HepG2 (cell line): ENCODE measurements at regions not wholly inside any gene's neighbourhood (a gene's known extent, or its start where the extent isn't known, plus 50 kb on each side); places are given as distances from the start of the nearest gene placed in this dataset.
A peak's percentile ranks its signal among the peaks of the same experiment; 100 is the strongest.

Experiments used
- ATF1 ChIP-seq: IDR thresholded peaks from 2 replicates; pipeline ENCODE4 v1.6.1; 2016; ENCODE audit warnings: mild to moderate bottlenecking, control low read depth
- ATF2 ChIP-seq: sonication (generic); formaldehyde crosslinking; IDR thresholded peaks from 2 replicates; pipeline ENCODE4 v1.4.0; 2020; ENCODE audit warnings: missing genetic modification reagents
- ATF7-NPFF ChIP-seq: sonication (generic); formaldehyde crosslinking; IDR thresholded peaks from 2 replicates; pipeline ENCODE4 v1.8.1; 2023; ENCODE audit warnings: mild to moderate bottlenecking, low read depth, missing genetic modification reagents, moderate library complexity
- ESRRA ChIP-seq: sonication (generic); formaldehyde crosslinking; IDR thresholded peaks from 2 replicates; pipeline ENCODE4 v1.5.1; 2020; ENCODE audit warnings: mild to moderate bottlenecking, low read depth, missing genetic modification reagents
- IRF1 ChIP-seq: sonication (generic); formaldehyde crosslinking; IDR thresholded peaks from 2 replicates; pipeline ENCODE4 v1.4.0; 2020; ENCODE audit warnings: low read depth, mild to moderate bottlenecking, missing genetic modification reagents
- ISL2 ChIP-seq: sonication (generic); formaldehyde crosslinking; IDR thresholded peaks from 2 replicates; pipeline ENCODE4 v1.5.0; 2020; ENCODE audit warnings: missing genetic modification reagents
- MBD4 ChIP-seq: IDR thresholded peaks from 2 replicates; pipeline ENCODE4 v1.6.1; 2012; ENCODE audit warnings: low read length, inconsistent platforms, borderline replicate concordance
- MIXL1 ChIP-seq: IDR thresholded peaks from 2 replicates; pipeline ENCODE4 v1.6.1; 2016
- MLX ChIP-seq: IDR thresholded peaks from 2 replicates; pipeline ENCODE4 v1.6.1; 2016
- PCBP2 ChIP-seq: fragments of 200-400 bp; formaldehyde crosslinking; optimal IDR thresholded peaks from 2 replicates; pipeline ENCODE3; 2018; ENCODE audit warnings: low read length, low read depth; ENCODE audit not compliant: poor library complexity, severe bottlenecking
- RARG ChIP-seq: sonication (generic); formaldehyde crosslinking; IDR thresholded peaks from 2 replicates; pipeline ENCODE4 v1.4.0; 2020; ENCODE audit warnings: low read depth, mild to moderate bottlenecking, missing genetic modification reagents
- SETDB1 ChIP-seq: sonication (generic); formaldehyde crosslinking; IDR thresholded peaks from 2 replicates; pipeline ENCODE4 v1.5.1; 2020; ENCODE audit warnings: missing genetic modification reagents, mild to moderate bottlenecking, borderline replicate concordance
- SP4 ChIP-seq: sonication (generic); formaldehyde crosslinking; IDR thresholded peaks from 2 replicates; pipeline ENCODE4 v1.8.1; 2023; ENCODE audit warnings: mild to moderate bottlenecking, missing genetic modification reagents
- SSRP1 ChIP-seq: IDR thresholded peaks from 2 replicates; pipeline ENCODE4 v1.6.1; 2016; ENCODE audit warnings: control low read depth
- TCF12 ChIP-seq, 2 experiments: fragments of 450-650 bp in 1 of 2; sonication (generic) in 1 of 2; formaldehyde crosslinking in 1 of 2; IDR thresholded peaks; 2 replicates each; pipeline versions ENCODE4 v1.6.1 to v1.8.0; 2017 to 2022; ENCODE audit warnings: antibody characterized with exemption in 1 of 2, mild to moderate bottlenecking in 1 of 2, missing genetic modification reagents in 1 of 2, moderate library complexity in 1 of 2
- ZFX ChIP-seq: sonication (generic); formaldehyde crosslinking; IDR thresholded peaks from 2 replicates; pipeline ENCODE4 v1.4.0; 2020; ENCODE audit warnings: mild to moderate bottlenecking, low read depth, missing genetic modification reagents, moderate library complexity
- ZMYM2 ChIP-seq: sonication (generic); formaldehyde crosslinking; IDR thresholded peaks from 2 replicates; pipeline ENCODE4 v1.8.0; 2022; ENCODE audit warnings: mild to moderate bottlenecking, missing genetic modification reagents
- ZNF331 ChIP-seq: sonication (generic); formaldehyde crosslinking; IDR thresholded peaks from 2 replicates; pipeline ENCODE4 v1.4.0; 2020; ENCODE audit warnings: missing genetic modification reagents
- ZNF629 ChIP-seq: sonication (generic); formaldehyde crosslinking; conservative IDR thresholded peaks from 2 replicates; pipeline ENCODE4 v1.5.0; 2020; ENCODE audit warnings: missing genetic modification reagents
- ZSCAN21 ChIP-seq: sonication (generic); formaldehyde crosslinking; IDR thresholded peaks from 2 replicates; pipeline ENCODE4 v1.8.0; 2022; ENCODE audit warnings: mild to moderate bottlenecking, missing genetic modification reagents, moderate library complexity, borderline replicate concordance
- ZSCAN29 ChIP-seq: sonication (generic); formaldehyde crosslinking; conservative IDR thresholded peaks from 2 replicates; pipeline ENCODE4 v1.4.0; 2020; ENCODE audit warnings: mild to moderate bottlenecking, missing genetic modification reagents
- TF ChIP-seq, protein P1 (sequence below): sonication (generic); formaldehyde crosslinking; IDR thresholded peaks from 2 replicates; pipeline ENCODE4 v1.4.0; 2020; ENCODE audit warnings: missing genetic modification reagents, low read depth, mild to moderate bottlenecking, borderline replicate concordance
- TF ChIP-seq, protein P2 (sequence below): sonication (generic); formaldehyde crosslinking; IDR thresholded peaks from 2 replicates; pipeline ENCODE4 v1.5.1; 2020; ENCODE audit warnings: mild to moderate bottlenecking, missing genetic modification reagents, moderate library complexity
- TF ChIP-seq, protein P3 (sequence below): sonication (generic); formaldehyde crosslinking; IDR thresholded peaks from 2 replicates; pipeline ENCODE4 v1.4.0; 2020; ENCODE audit warnings: missing genetic modification reagents

DNA sequence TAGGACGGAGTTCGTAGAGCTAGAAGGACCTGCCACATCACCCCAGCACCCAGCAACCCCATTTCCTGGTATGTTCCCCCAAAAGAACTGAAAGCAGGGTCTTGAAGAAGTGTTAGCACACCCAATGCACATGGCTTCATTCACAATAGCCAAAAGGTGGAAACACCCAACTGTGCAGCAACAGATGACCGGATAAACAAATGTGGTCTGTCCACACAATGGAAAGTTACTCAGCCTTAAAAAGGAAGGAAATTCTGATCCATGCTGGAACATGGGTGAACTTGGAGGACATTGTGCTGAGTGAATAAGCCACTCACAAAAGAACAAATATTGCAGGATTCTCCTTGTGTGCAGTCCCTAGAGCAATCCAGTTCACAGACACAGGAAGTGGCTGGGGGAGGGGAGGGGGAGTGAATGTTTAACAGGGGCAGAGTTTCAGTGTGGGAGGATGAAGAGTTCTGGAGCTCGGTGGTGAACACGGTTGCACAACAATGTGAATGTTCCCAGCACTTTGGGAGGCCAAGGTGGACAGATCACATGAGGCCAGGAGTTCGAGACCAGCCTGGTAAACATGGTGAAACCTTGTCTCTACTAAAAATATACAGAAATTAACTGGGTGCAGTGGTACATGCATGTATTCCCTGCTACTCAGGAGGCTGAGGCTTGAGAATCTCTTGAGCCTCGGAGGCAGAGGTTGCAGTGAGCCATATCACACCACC, 157.5 kb downstream of the NUP210 start (continued):
- TF ChIP-seq, protein P1, sequence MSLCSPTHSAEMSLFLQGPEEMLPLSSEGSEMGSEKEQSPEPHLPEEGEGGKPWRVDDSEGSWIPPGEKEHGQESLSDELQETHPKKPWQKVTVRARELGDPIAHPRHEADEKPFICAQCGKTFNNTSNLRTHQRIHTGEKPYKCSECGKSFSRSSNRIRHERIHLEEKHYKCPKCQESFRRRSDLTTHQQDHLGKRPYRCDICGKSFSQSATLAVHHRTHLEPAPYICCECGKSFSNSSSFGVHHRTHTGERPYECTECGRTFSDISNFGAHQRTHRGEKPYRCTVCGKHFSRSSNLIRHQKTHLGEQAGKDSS: peak; percentile 96
- TF ChIP-seq MLX (CRISPR knock-in tag): peak; percentile 85
- peak; percentile 98 for TF ChIP-seq ZSCAN29
- peak; percentile 73; the same call in 1 of the 2 replicates for TF ChIP-seq MBD4
- TF ChIP-seq SP4 (CRISPR knock-in tag): peak; percentile 60
- peak; percentile 97 for TF ChIP-seq ZSCAN21 (CRISPR knock-in tag)
- TF ChIP-seq ZNF629 (CRISPR knock-in tag): peak; percentile 71
- TF ChIP-seq ZFX (CRISPR knock-in tag): peak; percentile 71
- peak; percentile 100 for TF ChIP-seq ZMYM2
- no peak for TF ChIP-seq TCF12 (IDR thresholded peaks at IDR 0.05)
- TF ChIP-seq TCF12 (CRISPR knock-in tag; IDR thresholded peaks at IDR 0.05): no peak; the same call in 1 of the 2 replicates
- TF ChIP-seq ATF1 (CRISPR knock-in tag): peak; percentile 42; the same call in 1 of the 2 replicates
- peak; percentile 88 for TF ChIP-seq MIXL1 (CRISPR knock-in tag)
- peak; percentile 96 for TF ChIP-seq ZNF331 (CRISPR knock-in tag)
- TF ChIP-seq ATF2 (CRISPR knock-in tag): peak; percentile 83
- TF ChIP-seq ESRRA (CRISPR knock-in tag): peak; percentile 96
- TF ChIP-seq IRF1: no peak
- TF ChIP-seq, protein P2, sequence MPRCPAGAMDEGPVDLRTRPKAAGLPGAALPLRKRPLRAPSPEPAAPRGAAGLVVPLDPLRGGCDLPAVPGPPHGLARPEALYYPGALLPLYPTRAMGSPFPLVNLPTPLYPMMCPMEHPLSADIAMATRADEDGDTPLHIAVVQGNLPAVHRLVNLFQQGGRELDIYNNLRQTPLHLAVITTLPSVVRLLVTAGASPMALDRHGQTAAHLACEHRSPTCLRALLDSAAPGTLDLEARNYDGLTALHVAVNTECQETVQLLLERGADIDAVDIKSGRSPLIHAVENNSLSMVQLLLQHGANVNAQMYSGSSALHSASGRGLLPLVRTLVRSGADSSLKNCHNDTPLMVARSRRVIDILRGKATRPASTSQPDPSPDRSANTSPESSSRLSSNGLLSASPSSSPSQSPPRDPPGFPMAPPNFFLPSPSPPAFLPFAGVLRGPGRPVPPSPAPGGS: no peak
- peak; percentile 83 for TF ChIP-seq ISL2 (CRISPR knock-in tag)
- TF ChIP-seq ATF7-NPFF (CRISPR knock-in tag): peak; percentile 81
- no peak for TF ChIP-seq PCBP2
- TF ChIP-seq SETDB1 (CRISPR knock-in tag): 0 out of 2 replicates have a peak, but pooled peaks have one; percentile 24
- peak; percentile 78; the same call in 1 of the 2 replicates for TF ChIP-seq SSRP1
- TF ChIP-seq, protein P3, sequence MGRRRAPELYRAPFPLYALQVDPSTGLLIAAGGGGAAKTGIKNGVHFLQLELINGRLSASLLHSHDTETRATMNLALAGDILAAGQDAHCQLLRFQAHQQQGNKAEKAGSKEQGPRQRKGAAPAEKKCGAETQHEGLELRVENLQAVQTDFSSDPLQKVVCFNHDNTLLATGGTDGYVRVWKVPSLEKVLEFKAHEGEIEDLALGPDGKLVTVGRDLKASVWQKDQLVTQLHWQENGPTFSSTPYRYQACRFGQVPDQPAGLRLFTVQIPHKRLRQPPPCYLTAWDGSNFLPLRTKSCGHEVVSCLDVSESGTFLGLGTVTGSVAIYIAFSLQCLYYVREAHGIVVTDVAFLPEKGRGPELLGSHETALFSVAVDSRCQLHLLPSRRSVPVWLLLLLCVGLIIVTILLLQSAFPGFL: no peak
- TF ChIP-seq RARG (CRISPR knock-in tag): peak; percentile 71; the same call in 1 of the 2 replicates
